ENCODE measurements at regions not wholly inside any gene's neighbourhood (a gene's known extent, or its start where the extent isn't known, plus 50 kb on each side); places are given as distances from the start of the nearest gene placed in this dataset.

DNA sequence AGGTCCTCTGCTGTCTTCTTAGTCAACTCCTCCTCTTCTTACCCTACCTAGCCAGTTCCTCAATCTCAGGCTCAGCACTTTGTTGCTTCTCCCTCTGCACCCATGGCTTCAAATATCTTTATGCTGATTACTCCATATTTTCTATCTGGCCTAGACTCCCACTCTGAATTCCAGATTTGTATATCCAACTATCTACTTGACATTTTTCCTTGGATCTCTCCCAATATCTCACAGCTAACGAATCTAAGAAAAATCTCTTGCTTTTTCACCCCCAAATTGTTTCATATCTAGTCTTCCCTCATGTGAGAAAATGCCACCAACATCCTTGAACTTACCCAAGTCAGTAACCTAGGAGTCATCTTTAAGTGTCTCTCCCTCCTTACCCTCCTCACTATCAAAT is 176.4 kb upstream of the ERCC4 start:
- no peak for DNase-seq

DNA sequence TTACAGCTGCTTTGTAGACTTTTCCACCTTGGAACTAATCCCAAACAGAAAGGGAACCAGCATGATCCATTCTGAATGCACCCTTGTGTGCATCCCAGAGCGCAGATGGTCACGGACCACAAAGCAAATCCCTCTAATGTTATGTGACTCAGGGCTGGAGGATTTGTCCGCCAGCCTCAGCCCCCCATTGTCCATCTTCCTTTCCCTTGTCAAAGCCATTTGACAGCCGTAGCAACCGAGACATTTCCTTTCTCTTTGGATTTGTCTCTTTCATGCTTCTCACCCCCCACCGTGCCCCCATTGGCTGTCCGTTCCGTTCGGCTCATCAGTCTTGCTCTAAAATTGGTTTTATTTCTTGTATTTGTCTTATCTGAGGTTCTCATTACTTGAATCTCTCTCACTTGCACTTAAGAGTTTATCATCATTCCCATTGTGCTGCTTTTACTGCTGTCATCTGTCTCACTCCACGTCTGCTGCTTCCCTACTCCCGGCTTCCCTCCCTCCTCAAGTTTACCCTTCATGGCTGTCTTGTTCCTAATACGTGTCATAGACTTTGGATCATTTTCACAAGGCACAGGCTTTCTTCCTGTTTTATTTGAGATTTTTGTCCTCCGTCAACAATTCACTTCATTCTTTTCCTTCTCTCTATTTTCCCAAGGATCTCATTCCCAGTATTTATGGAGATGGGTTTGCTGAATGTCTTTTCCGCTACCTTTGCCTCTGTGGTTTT is 163.4 kb upstream of the ERCC4 start:
- DNase-seq, result no peak

DNA sequence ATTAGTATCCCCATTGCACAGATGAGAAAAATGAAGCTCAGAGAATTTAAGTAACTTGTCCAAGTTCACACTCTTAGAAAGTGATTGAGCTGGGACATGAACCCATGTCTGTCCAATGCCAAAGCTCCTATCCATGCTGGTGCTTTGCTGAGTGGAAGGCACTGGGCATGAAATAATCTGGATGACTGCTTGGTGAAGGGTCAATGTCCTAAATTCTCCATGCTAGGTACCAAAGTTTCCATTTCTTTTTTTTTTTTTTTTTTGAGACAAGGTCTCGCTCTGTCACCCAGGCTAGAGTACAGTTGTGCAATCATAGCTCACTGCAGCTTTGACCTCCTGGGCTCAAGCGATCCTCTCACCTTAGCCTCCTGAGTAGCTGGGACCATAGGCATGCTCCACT is 153.6 kb upstream of the ERCC4 start:
- no peak for DNase-seq

DNA sequence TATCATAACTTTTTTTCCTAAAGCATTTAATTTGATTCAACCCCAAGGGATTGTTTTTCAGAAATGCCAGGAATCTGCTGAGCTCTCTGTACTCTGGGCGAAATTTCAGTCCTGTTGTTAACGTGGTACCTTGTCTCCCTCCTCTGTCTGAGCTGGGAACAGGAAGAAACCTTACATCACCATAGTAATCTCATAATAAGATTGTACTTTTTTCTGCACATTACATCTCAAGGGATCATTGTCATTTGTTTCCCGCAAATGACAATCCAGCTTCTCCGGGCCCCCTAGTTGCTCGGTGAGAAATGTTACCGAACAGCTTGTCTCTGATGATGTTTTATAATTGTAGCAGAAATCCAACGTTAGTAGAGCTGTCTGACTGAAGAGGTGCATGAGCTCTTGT is 152.7 kb upstream of the ERCC4 start:
- DNase-seq, result no peak

DNA sequence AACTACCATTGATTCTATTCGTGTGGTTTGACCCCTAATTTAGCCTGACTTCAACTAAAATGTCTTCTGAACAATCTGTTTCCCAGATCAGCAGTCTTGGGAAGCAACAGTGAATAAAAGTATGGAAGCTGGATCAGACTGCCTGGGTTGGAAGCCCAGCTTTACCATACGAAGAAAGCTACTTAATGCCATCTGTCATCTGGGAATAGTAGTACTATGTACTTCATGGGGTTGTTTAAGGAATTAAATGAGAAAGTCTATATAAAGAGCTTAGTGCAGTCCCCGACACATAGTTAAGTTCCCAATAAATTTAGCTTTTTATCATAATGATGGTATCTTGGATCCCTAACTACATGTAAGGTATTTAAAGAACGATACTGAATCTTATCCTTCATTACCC is 151.5 kb upstream of the ERCC4 start:
- DNase-seq, result no peak

DNA sequence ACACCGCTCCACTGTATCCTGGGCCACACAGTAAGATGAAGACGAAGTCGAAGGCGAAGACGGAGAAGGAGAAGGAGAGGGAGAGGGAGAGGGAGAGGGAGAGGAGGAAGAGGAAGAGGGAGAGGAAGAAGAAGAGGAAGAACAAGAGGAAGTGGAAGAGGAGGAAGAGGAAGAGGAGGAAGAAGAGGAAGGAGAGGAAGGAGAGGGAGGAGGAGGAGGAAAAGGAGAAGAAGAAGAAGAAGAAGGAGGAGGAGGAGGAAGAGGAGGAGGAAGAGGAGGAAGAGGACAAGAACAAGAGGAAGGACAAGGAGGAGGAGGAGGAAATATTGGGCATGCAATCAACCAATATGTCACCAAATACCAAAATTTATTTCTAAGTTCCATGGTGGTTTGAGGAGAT is 149.5 kb upstream of the ERCC4 start:
- no peak for DNase-seq

DNA sequence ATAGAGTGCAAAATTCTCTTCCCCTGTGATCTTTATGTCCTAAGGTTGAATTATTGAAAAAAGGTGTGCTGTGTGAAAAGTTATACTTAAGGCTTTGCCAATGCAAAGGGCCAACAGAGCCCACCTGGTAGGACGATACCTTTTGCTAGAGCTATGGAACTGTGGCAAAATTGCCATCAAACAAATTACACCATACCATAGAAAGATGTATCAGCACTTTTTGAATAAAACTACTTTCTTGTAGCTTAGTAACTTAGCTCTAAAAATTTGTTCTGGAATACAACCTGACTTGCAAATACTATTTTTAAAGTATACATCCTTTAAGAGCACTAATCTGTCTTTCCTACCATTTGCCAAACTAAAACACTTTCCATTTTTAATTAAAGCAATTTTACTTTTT is 147.2 kb upstream of the ERCC4 start:
- no peak for DNase-seq

DNA sequence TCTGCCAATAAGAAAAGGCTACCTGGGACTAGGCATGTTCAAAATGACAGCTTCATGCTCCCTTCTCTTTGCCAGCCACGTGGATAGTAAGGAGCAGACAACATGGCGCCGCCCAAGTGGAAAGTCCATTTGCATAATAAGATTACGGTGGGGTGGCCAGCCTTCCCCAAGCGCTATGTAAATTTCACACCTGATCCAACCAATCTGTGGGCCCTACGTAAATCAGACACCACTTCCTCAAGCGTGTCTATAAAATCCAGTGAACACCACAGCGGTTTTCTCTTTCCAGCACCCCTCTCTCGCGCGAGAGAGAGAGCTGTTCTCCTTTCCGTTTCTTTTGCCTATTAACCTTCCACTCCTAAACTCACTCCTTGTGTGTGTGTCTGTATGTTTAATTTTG is 140.3 kb upstream of the ERCC4 start:
- no peak for DNase-seq

DNA sequence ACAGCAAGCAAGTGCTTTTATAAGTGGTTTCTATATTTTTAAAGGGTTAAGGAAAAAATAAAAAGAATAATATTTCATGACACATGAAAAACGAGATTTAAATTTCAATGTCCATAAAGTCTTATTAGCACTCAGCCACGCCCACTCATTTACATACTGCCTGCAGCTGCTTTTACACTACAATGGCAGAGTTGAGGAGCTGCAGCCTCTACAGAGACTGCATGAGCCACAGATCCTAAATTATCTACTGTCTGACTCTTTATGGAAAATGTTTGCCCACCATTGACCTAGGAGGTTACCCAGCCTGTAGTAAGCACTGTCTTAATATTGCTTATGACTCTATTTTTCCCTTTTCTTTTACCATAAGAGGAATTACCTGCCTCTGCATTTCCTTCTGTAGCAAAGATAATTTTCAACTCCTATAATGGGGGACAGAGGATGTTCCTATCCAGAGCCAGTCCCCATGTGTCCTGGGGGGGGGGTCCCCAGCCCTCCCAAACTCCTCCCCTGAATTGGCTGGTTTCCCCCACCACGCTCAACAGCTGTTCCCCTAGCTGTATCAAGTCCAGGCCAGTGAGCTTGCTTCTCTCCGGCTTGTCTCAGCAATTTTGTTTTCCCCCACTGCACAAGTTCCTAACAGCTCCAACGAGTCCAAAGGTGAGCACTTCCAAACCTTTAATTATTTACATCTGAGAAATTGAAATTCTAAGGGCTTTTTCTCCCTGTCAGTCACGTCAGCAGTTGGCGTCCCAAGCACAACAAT is 139.4 kb upstream of the ERCC4 start:
- DNase-seq, result no peak

DNA sequence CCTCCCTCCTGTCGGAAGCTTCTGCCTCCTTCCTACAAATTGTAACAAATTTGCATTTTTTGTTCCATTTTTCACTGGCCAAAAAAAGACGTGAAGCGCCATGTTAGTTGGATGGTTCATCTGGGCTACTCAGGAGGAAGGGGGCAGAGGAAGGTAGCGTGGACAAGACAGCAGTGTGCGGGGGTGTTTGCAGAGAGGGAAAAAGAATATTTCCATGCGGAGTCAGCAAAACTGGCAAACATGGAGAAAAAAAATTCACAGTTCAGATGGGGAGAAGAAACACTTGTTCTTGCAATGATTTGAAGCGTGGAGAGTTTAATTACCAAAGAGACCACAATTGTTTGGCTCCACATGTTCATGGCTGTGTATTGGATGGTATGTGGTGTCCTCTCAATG is 138.8 kb upstream of the ERCC4 start:
- DNase-seq, result no peak

DNA sequence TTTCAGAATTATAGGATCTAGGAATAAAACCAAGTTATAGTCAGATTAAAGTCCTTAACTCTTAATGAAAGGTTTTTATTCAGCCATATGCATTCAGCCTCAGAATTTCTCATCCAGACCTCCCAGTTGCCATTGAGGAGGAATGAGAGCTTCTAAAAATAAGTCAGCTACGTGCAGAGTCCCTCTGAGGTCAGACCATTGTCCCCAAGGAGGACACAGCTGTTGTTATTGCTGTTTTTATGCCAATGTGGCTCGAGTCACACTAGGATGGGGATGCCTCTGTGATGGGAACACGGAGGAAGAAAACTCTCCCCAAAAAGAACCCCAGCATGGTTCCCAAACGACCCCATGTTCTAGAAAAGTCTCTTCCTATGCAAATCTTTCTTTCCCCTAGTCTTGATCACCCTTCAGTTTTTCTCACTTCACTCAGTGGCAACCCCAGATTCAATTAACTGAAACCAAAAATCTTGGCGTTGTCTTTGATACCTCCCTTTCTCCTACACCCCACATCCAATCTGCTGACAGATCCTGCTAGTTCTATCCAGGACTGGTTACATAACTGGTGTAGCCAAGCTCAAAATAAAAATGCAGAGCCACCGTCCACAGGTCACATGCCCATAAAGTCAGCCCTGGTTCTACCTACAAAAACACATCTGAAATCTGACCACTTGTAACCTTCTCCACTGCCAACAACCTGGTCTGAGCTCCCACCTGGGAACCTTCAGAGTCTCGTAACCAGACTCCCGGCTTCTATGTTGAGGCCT is 138.2 kb upstream of the ERCC4 start:
- DNase-seq, result no peak

DNA sequence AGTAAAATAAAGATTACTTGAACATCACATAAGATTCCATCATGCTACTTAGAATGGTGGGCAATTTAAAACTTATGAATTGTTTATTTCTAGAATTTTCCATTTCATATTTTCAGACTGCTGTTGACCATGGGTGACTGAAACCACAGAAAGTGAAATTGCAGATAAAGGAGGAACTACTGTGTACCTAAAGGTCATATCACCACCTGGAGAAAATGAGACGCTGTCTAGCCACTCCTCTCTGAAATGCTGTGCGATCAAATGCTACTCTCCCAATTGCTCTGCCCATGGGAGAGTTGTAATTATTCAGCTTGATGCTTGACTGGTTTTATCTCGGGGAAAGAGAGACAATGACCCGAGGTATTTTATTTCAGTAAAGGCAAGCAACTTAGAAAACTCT is 128.9 kb upstream of the ERCC4 start:
- no peak for DNase-seq

DNA sequence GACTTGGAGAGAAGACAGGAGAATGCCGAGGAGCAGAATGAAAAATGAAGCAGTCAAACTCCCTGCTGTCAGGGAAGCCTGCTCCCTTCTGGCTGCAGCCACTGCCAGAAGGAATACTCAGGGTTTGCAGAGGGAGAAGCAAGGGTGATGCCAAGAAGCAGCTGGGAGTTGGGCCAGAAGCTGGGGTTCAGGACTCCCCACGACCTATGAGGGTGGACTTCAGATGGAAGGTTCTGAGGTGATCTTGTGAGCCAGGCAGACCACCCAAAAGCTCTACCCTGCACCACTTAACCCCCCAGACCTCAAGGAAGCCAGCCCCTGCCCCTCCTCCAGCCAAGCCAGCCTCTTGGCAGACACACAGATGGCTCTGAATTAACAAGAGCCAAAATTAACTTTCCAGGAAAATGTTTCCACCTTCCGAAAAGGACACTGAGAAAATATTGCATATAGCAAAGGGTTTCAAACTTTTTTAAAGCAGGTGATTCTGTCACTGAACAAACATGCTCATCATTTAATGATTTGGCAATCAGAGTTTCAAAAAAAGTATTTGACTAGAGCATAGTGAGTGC is 126.0 kb upstream of the ERCC4 start:
- DNase-seq, result no peak

DNA sequence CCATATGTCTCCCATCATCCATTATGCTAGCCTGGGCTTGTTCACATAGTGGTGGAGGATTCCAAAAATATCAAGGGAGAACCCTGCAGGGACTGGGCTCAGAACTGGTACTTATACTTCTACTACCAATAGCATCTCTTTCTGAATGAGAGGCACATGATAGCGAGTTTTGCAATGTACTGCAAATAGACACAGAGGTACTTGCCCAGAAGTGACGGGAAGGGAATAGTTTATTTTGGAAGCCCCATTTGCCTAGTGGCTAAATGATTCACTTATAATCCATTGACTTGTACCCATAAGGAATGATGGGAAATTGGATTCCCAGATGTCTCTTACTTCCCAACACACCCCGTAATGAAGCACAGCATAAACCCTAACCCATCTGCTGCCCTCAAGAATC is 124.8 kb upstream of the ERCC4 start:
- no peak for DNase-seq

DNA sequence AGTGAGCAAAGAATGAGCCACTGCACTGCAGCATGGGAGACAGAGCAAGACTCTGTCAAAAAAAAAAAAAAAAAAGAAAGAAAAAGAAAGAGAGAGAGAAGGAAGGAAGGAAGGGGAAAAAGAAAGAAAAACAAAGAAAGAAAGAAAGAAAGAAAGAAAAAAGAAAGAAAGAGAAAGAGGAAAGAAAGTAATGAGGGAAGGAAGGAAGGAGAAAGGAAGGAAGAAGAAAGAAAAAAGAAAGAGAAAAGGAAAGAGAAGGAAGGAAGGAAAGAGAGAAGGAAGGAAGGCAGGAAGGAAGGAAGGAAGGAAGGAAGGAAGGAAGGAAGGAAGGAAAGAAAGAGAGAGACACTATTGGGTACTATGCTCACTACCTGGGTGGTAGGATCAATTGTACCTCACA is 122.2 kb upstream of the ERCC4 start:
- no peak for DNase-seq

DNA sequence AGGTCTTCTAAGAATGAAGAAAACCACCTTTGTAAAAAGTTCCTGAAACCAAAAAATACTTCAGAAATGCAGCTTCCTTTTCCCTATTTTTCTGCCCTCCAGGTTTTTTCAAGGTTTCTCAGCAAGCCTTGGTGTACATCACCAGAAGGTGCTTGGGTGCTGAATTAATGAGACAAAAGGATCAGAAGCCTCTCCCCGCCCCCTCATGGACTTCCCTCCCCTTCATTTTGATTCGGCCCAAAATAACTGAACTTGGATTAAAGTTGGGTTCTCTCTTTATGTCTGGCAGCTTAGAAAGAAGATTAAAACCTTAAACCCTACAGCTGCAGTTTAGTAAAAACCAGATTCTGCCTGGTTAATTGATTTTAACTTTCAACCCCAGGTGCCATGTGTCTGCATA is 121.7 kb upstream of the ERCC4 start:
- DNase-seq, result no peak

DNA sequence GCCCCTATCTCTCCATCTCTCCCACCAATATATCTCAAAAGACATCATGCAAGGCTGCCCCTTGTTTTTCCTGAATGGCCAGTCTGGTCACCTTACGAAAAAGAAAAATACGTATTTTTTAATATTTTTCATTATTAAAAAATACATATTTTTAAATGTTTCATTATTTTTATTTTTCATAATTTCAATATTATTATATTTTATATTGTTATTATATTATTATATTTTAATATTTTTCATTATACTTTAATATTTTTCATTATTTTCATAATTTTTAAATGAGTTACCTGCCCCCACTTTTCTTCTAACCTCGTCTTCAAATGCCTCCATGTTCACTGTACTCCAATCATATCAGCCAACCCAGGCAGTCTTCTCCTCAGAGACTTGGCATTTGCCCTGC is 116.0 kb upstream of the ERCC4 start:
- no peak for DNase-seq

DNA sequence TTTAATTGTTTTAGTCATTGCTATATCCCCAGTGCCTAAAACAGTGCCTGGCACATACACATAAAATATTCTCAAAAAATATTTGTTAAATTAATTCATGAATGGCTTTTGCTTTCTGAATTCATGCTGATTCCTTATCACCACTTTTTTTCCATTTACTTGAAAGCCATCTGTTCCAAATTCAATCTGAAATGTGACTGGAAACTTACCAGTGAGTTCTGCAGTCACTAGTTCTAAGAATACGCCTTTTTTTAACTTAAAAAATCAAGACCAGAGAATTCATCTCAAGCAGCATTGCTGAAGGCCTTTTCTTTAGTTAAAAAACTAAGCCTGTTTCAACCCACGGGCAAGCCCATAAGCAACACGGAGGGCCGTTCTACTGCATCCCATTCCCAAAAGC is 114.0 kb upstream of the ERCC4 start:
- DNase-seq, result no peak

DNA sequence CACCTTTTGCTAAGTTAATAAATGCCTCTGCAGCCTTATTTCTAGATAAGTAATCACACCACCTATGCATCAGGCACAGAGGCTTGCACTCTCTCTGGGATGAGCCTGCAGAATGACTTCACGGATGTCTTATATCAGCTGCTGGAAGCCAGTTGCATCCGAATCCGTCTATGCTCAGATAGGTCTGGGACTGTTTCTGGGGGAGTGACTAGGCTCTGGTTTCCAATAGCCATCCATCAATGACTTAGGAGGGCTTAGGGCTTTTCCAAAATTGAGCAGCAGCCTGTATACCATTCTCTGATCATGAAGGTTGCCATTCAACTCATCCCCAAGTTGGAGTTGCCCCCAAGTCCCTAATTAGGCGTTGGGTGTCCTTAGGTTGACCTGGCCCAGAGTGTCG is 113.3 kb upstream of the ERCC4 start:
- no peak for DNase-seq

DNA sequence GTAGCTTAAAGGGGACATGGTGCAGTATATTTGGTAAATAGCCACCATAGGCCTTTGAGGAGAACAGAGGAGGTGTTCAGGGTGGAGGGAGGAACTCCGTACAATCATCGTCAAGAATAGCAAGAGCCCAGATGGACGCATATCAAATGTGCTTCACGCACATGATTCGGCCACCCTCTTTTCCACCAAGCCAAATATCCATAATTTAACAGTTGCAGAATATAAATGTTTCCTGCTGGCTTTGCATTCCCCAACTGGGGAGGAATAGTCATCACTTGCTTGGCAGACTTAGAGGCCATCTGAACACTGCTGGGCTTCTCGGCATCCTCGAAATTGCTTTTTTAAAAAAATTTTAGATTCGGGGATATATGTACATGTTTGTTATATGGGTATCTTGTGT is 111.9 kb upstream of the ERCC4 start:
- DNase-seq, result no peak

DNA sequence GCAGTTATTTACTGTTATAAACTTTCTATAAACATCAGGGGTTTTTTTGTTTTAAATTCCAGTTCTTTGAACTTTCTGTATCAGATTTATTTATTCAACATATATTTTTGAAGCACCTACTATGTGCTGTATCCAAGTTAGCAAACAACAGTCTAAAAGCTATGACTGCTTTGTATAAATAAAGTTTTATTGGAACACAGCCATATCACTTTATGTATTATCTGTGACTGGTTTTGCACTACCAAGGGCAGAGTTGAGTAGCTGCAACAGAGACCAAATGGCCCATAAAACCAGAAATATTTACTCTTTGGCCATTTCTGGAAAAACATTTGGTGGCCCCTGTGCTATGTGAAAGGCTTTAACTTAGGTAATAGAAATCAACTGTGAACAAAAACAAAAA is 110.2 kb upstream of the ERCC4 start:
- no peak for DNase-seq

DNA sequence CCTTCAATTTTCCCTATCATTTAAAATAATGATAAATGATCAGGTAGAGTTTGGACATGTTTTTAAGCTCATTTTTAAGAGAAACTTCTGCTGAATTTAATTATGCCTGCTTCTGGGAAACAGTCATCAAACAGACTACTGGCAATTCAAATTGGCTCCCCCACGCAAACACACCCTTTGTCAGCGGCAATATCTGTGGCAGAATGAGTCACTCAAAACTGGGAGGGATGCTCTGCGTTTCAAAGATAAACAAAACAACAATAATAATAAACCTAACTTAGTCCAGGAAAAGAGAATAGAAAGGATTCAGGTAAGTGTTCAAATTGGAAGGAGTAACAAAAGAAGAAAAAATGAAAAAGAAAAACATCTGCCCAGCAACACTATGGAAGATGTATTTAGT is 108.1 kb upstream of the ERCC4 start:
- no peak for DNase-seq

DNA sequence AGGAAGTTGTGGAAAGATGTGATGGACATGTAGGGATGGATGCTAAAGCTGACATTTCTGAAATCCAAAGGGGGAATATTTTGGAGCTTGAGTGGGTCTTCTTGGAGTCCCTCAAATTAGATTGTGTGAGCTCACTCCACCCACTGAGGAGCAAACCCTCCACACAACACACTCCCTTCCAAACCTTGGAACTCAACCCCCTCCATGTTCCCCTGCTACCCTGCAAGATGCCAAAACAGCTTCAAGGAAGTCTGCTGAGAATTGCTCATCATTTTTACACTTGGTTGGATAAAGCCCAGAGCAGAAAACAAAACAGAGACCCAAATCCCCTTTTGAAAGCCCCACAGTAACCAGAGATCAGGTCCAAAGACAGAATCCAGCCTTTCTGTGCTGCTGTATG is 103.3 kb upstream of the ERCC4 start:
- DNase-seq, result no peak

DNA sequence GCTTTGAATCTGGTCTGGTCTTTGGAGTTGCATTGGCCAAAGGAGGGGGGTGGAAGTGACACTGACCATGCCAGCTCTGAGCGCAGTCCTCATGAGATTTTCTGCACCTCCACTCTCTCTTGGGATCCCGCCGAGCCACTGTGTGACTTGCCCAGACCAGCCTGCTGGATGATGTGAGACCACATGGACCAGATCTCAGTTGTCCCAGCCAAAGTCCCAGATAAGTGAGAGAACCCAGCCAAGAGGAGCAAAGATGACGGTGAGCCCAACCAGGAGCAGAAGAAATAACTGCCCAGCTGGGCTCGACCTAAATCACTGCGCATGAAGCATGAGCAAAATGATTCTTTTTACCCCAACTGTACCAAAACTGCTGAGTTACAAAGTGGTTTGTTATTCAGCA is 96.5 kb upstream of the ERCC4 start:
- DNase-seq, result no peak

All from HCEC 1CT (cell line).